ENCODE measurements at regions not wholly inside any gene's neighbourhood (a gene's known extent, or its start where the extent isn't known, plus 50 kb on each side); places are given as distances from the start of the nearest gene placed in this dataset.

GRCh38 chr20:24360531-24360930, 108.9 kb upstream of the SYNDIG1 start:
- no peak for DNase-seq

GRCh38 chr20:24359321-24360027, 110.0 kb upstream of the SYNDIG1 start:
- Histone ChIP-seq H3K36me3 (no peaks in the 10 kb centered on the region), H3K4me1 (no peaks in the 10 kb centered on the region), H3K9me3 (no peaks in the 10 kb centered on the region), H3K27me3 (no peaks in the 10 kb centered on the region), H3K4me3 (no peak overlapping the region), H3K27ac (no peak overlapping the region)
- DNase-seq: no peak
- no peak for TF ChIP-seq POLR2A (IDR thresholded peaks at IDR 0.05)
- TF ChIP-seq, protein P1, sequence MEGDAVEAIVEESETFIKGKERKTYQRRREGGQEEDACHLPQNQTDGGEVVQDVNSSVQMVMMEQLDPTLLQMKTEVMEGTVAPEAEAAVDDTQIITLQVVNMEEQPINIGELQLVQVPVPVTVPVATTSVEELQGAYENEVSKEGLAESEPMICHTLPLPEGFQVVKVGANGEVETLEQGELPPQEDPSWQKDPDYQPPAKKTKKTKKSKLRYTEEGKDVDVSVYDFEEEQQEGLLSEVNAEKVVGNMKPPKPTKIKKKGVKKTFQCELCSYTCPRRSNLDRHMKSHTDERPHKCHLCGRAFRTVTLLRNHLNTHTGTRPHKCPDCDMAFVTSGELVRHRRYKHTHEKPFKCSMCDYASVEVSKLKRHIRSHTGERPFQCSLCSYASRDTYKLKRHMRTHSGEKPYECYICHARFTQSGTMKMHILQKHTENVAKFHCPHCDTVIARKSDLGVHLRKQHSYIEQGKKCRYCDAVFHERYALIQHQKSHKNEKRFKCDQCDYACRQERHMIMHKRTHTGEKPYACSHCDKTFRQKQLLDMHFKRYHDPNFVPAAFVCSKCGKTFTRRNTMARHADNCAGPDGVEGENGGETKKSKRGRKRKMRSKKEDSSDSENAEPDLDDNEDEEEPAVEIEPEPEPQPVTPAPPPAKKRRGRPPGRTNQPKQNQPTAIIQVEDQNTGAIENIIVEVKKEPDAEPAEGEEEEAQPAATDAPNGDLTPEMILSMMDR (IDR thresholded peaks at IDR 0.05): no peak

More at GRCh38 chr20:24360531-24360930, 108.9 kb upstream of the SYNDIG1 start:
- no peaks in the 10 kb centered on the region for H3K9me3 ChIP-seq
- no peak overlapping the region for H3K27ac ChIP-seq
- no peaks in the 10 kb centered on the region for H3K27me3 ChIP-seq
- H3K4me1 ChIP-seq: no peaks in the 10 kb centered on the region
- no peak overlapping the region for H3K4me3 ChIP-seq
- no peaks in the 10 kb centered on the region for H3K36me3 ChIP-seq
- TF ChIP-seq, protein P1 (IDR thresholded peaks at IDR 0.05): no peak
- TF ChIP-seq POLR2A (IDR thresholded peaks at IDR 0.05): no peak

DNA sequence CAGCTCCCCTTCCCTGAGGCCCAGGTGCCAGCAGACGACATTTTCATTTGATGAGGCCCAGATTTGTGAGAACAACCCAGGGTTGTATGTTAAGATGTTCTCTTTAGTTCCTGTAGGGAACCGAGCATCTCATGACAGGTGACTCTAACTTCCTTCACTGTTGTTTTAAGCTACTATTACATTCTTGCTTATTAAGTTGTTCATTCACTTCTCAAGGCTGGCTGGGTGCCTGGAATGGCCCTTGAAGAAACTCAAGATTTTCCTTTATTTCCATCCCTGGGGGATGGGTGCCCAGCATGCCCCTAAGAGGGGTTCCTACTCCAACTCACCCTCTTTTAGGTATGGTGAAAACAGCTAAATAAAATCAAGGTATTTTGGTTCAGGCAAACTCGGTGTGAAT, 111.5 kb upstream of the SYNDIG1 start:
- Histone ChIP-seq H3K4me3 (no peak overlapping the region), H3K27ac (no peak overlapping the region), H3K4me1 (no peaks in the 10 kb centered on the region), H3K36me3 (no peaks in the 10 kb centered on the region), H3K27me3 (no peaks in the 10 kb centered on the region), H3K9me3 (no peaks in the 10 kb centered on the region)
- no peak for TF ChIP-seq POLR2A (IDR thresholded peaks at IDR 0.05)
- TF ChIP-seq, protein P1 (IDR thresholded peaks at IDR 0.05): no peak
- DNase-seq: no peak

DNA sequence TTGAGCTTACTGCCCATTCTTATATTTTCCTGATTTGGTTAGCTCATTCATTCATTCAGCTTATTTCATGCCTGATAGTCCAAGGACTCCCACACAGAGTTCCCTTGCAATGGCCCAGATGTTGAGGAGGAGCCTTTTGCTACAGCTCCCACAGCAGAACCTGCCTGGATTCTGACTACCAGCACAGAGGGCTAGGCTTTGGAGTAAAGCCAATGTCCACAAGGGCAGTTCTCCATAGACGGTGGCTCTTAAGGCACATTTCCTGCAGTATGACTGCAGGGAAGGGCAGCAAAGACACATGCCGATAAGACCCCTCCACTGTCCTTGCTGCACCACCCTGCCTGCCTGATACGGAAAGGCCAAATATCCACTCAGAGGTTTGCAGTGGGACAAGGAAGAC, 112.3 kb upstream of the SYNDIG1 start:
- Histone ChIP-seq H3K27ac (no peak overlapping the region), H3K36me3 (no peaks in the 10 kb centered on the region), H3K4me3 (no peak overlapping the region), H3K9me3 (no peaks in the 10 kb centered on the region), H3K4me1 (no peaks in the 10 kb centered on the region), H3K27me3 (no peaks in the 10 kb centered on the region)
- no peak for DNase-seq
- TF ChIP-seq POLR2A (IDR thresholded peaks at IDR 0.05): no peak
- TF ChIP-seq, protein P1 (IDR thresholded peaks at IDR 0.05): no peak

DNA sequence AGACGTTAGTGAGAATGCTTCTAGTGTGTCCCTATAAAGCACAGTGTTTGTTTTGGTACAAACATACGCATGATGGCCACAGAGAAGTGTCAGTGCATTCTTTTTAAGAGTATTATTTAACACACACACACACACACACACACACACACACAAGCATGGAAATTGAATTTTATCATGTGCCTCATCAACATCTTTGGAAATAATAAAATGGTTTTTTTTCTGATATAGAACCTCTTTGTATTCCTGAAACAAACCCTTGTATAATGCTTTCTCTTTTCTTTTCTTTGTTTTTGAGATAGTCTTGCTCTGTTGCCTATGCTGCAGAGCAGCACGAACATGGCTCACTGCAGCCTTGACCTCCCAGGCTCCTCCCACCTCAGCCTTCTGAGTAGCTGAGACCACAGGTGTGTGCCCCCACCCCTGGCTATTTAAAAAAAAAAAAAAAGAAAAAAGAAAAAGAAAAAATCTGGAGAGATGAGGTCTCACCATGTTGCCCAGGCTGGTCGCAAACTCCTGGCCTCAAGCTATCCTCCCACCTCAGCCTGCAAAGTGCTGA, 116.2 kb upstream of the SYNDIG1 start:
- H3K9me3 ChIP-seq: no peaks in the 10 kb centered on the region
- H3K4me3 ChIP-seq: no peak overlapping the region
- no peak overlapping the region for H3K27ac ChIP-seq
- no peak for TF ChIP-seq POLR2A (IDR thresholded peaks at IDR 0.05)
- TF ChIP-seq, protein P1 (IDR thresholded peaks at IDR 0.05): no peak
- H3K27me3 ChIP-seq: no peaks in the 10 kb centered on the region
- no peak for DNase-seq
- no peaks in the 10 kb centered on the region for H3K4me1 ChIP-seq
- H3K36me3 ChIP-seq: no peaks in the 10 kb centered on the region

Measured in Peyer's patch (tissue), 4 donors.